HG02938 (cell line): ENCODE measurements at regions not wholly inside any gene's neighbourhood (a gene's known extent, or its start where the extent isn't known, plus 50 kb on each side); places are given as distances from the start of the nearest gene placed in this dataset.

Source experiments
- ATAC-seq: cut with Tn5 transposase; IDR thresholded peaks from one replicate; pipeline ENCODE4 v1.9.1; 2021; ENCODE audit warnings: mild to moderate bottlenecking, moderate library complexity; ENCODE audit not compliant: unreplicated experiment

DNA sequence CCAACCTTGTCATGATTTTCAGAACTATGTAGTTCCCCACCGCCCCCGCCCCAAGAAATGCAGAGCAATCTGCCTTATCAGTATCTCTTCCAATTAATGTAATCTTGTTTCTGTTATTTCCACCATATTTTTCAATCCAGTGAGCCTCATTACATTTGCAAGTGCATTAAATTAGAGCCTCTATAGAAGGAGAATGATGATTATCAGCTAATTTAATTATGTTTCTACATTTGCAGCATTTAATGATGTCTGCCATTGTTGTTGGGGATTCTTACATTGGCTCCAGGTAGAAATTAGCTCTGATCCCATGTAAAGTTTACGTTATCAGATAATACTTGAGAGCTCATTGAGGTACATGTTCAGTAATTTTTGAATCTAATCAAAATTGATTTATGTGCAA lies 707.0 kb upstream of the RBFOX1 start:
- ATAC-seq: no peak

- ATAC-seq: no peak
Observed at GRCh38 chr16:6618874-6619273, 713.8 kb upstream of the RBFOX1 start.

GRCh38 chr16:6616746-6617145 lies 715.9 kb upstream of the RBFOX1 start:
- ATAC-seq: no peak

GRCh38 chr16:6615636-6616035 lies 717.0 kb upstream of the RBFOX1 start:
- ATAC-seq: no peak

DNA sequence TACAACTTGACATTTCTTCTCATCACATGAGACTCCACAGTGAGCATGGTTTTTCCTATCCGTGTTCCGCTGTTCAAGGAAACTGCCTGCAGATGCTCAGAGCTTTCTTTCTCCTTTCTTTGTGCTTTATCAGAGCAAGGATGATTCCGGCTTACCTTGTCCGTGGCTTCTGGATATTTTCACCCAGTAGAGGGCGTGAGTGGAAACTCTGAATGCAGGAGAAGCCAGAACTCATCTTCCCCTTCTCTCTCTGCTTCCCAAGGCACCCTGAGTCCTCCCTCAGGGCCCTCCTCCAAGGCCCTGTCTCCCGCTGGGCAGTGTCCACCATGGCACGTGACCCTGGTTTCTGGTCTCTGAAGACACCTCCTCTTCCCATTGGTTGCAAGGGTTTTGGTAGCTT lies 721.1 kb upstream of the RBFOX1 start:
- ATAC-seq: no peak

DNA sequence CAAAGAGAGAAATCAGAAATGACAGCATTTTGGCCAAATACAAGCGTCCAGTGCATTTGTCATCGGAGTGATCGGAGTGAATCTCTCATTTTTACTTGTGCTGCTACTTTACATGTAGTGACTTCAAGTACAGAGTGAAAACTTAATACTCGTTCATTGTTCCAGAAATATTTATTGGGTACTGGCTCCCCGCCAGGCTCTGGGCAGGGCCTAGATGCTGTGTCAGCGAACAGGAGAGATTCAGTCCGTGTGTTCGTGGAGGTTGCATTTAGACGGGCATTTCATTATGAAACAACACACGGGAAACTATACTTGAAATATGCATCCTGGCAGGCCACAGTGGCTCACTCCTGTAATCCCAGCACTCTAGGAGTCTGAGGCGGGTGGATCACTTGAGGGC lies 727.2 kb upstream of the RBFOX1 start:
- ATAC-seq: no peak

GRCh38 chr16:6603780-6604325 lies 728.8 kb upstream of the RBFOX1 start:
- ATAC-seq: no peak

- no peak for ATAC-seq
Observed at GRCh38 chr16:6602405-6602804, 730.2 kb upstream of the RBFOX1 start.

DNA sequence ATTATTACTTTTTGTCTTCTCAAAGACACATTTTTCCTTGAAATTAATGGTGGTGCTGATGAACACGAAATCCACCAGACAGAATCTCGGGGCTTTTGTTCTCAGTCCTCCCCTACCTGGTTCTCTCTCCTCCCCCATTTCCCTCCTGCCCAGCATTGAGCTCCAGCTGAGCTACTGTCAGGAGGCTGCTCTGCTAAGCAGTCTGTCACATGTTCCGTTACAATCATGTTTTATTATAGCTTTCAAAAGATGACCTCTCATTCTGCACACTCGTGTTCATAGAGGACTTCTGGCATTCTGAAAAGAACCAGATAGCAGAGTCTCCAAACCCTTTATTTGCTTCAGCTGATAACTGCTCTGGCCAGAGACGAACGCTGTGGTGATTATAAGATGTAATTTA lies 732.5 kb upstream of the RBFOX1 start:
- no peak for ATAC-seq

GRCh38 chr16:6593799-6594198 lies 738.8 kb upstream of the RBFOX1 start:
- ATAC-seq: no peak

- no peak for ATAC-seq
Observed at GRCh38 chr16:6576606-6577005, 756.0 kb upstream of the RBFOX1 start.

- no peak for ATAC-seq
Observed at GRCh38 chr16:6576113-6576512, 756.5 kb upstream of the RBFOX1 start.

DNA sequence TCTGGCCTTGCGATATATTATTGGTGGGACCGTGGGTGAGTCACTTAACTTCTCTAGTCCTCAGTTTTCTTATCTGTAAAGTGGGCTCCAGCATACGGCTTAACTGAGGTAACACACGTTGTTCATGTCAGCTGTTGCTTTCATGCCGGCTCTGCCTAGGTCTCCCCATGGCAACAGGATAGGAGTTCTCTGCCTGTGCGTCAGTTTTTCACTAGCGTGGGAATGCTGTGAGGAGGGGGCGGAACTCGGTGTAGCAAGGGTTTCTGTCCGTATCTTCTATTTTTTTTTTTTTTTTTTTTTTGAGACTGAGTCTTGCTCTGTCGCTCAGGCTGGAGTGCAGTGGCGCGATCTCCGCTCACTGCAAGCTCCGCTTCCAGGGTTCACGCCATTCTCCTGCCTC lies 758.5 kb upstream of the RBFOX1 start:
- ATAC-seq: no peak

DNA sequence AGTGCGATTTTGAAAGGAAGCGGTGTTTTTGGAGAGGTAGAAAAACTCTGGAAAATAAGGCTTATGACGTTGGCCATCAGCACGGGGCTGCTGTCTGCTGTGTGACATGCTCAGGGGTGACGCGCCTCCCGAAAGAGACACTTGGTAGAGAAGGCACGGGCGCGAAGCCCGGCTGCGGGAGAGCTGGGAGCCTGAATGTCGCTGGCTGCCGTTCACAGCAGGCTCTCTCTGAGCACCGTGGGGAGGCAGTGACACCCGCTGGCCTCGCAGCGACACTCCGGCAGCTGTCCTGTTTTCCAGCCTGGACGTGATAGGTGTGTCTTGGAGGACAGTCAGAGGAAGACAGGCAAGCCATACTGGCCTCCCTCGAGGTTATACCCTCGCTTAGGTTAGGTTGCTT lies 759.1 kb upstream of the RBFOX1 start:
- no peak for ATAC-seq

- no peak for ATAC-seq
Observed at GRCh38 chr16:6571044-6571443, 761.6 kb upstream of the RBFOX1 start.

GRCh38 chr16:6570530-6570929 lies 762.1 kb upstream of the RBFOX1 start:
- no peak for ATAC-seq

DNA sequence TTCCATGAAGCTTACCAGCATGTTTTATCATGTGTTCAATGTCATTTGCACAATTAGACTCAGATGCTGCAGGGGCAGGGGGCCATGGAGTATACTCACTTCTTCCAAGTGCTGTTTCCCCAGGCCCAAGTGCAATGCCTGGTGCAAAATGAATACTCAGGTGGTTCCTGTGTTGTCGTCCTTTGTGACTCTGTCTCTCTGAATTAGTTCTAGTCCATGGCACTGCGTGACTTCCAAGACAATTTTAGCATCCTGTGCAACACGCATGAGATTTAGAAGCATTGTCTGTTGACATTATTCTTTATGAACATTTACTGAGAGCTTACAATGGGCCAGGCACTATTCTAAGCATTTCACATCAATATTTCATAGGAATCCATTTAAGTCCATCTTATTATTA lies 769.7 kb upstream of the RBFOX1 start:
- ATAC-seq: no peak

- ATAC-seq: no peak
Observed at GRCh38 chr16:6560306-6561100, 772.1 kb upstream of the RBFOX1 start.

DNA sequence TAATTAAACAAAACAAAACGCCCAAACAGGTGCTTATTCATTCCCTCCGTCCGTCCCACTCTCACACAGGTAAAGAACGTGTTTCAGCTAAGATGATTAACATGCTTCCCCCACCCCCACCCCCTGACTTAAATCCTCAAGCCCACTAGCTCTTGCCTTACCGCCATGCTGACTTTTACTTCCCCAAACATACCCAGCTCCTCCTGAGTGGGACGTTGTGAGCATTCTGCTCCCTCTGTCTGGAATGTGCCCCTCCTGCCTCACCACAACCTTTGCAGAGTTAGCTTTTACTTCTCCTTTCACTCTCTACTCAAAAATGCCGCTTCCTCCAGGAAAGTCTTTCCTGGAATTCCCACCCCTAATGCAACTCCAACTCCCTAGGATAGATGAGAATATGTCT lies 774.0 kb upstream of the RBFOX1 start:
- no peak for ATAC-seq

DNA sequence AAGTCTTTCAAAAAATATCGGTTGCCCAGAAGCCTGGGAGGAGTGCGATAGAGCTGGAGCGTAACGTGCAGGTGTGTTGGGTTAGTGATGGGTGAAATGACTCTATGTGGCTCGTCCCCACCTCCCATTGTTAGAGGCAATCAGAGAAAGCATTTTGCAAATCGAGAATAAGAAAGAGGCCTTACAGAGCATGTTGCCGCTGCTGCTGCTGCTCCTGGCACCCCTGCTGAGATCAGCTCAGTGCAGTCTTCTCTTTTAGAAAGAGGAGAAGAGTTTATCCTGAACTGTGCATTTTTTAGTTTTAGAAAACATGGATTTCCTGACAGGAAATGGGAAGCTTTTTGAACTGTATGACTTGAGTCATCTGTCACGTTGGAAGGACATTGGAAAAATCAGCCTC lies 774.5 kb upstream of the RBFOX1 start:
- ATAC-seq: no peak

DNA sequence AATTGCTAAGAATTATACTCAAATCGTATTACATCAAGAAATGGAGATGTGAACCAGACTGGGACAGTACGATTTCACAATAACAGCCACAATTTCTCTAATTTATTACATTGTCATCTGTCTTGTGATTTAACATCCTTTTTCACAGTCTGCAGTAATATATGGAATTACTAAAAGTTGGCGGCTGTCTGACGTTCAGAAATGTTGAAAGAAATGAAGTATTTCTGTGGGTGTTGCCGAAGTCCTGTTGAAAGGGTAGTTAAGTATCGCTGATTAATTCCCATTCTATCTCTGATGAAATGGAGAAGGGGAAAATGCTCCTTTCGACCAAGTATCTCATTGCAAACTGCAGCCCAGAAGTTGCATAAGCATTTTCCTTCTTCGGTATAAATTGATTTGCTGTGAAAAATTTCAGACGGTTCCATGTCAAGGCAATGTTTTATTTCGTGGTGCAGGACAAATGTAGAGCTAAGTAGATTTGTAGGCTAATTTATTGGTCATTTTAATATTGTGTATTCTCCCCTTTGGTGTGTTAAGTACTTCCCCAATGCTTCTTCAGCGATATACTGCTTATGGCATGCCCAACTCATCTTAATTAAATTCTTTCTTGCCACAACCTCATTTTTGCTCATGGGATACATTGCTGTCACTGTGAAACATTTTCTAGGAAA lies 775.2 kb upstream of the RBFOX1 start:
- ATAC-seq: no peak

DNA sequence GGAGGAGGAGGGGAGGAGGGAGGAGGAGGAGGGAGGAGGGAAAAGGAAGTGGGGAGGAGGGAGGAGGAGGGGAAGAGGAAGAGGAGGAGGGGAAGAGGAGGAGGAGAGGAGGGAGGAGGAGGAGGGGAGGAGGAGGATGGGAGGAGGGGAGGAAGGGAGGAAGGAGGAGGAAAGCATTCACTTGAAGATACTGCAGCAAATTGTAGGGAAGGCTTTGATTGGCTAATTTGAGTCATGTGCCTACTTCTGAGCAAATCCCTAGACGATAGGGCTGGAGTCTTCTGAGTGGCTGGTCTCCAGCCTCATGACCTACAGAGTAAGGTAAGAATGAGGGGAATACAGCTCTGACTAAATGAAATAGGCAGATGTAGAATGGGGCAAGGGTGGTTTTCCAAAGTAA lies 783.2 kb upstream of the RBFOX1 start:
- no peak for ATAC-seq
